RWPE1 (cell line): ENCODE measurements at regions not wholly inside any gene's neighbourhood (a gene's known extent, or its start where the extent isn't known, plus 50 kb on each side); places are given as distances from the start of the nearest gene placed in this dataset.

Source experiments
- CTCF ChIA-PET: fragments of 350-600 bp; sonication (Branson Sonifier 250); formaldehyde crosslinking; extraction: SDS; loops from one replicate; lab custom pipeline; 2021; lab: Yijun Ruan, JAX
- POLR2A ChIA-PET: fragments of 400-600 bp; formaldehyde crosslinking; extraction: SDS; loops from one replicate; lab custom pipeline; 2020; ENCODE audit warnings: antibody characterized with exemption; ENCODE audit not compliant: low non-redundant PET; lab: Yijun Ruan, JAX
- DNase-seq: peaks from one replicate; pipeline ENCODE4 v3.0.0; 2012; ENCODE audit warnings: low spot score
- H3K27ac ChIP-seq: fragments of 450-650 bp; 2 replicates; pipeline ENCODE4 v1.5.1; 2017
- TF ChIP-seq, protein P1 (sequence below): fragments of 450-650 bp; conservative IDR thresholded peaks from 2 replicates; pipeline ENCODE4 v1.5.1; 2017; ENCODE audit warnings: low read depth, mild to moderate bottlenecking

DNA sequence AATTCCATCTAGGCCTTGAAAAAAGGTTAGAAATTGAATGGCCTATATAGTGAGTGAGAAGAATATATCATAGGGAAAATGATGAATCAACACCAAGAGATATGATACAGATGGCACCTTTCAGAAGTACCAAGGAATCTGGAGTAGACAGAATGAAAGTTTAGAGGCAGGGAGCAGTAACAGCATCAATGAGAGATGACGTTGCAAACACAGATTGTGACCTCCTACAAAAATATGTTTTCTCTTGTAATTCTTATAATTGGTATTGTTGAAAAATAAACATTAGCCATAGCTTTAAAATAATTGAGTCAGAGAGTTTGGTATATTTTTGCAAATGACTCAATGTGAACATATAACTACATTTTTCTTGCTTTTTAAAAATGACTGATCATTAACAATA lies 1223.1 kb upstream of the GJE1 start:
- CTCF ChIA-PET, result no interaction called here
- TF ChIP-seq, protein P1, sequence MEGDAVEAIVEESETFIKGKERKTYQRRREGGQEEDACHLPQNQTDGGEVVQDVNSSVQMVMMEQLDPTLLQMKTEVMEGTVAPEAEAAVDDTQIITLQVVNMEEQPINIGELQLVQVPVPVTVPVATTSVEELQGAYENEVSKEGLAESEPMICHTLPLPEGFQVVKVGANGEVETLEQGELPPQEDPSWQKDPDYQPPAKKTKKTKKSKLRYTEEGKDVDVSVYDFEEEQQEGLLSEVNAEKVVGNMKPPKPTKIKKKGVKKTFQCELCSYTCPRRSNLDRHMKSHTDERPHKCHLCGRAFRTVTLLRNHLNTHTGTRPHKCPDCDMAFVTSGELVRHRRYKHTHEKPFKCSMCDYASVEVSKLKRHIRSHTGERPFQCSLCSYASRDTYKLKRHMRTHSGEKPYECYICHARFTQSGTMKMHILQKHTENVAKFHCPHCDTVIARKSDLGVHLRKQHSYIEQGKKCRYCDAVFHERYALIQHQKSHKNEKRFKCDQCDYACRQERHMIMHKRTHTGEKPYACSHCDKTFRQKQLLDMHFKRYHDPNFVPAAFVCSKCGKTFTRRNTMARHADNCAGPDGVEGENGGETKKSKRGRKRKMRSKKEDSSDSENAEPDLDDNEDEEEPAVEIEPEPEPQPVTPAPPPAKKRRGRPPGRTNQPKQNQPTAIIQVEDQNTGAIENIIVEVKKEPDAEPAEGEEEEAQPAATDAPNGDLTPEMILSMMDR, result no peak

DNA sequence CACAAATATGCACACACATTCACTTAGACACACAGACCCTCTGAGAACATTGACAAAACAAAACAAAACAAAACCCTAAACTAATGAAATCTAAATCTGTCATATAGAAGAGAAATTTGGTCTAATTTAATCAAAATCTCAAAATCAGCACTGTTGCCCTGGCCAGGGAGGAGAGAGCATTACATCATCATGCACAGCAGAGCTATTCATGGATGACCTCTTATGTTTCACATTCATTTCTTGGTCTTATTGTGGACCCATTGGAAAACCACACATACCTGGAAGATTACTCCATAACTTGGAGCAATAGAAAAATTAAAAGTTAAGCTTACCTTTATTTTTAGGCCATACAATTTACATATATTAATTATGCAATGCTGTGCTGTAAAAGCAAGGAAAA lies 1223.6 kb upstream of the GJE1 start:
- POLR2A ChIA-PET, result no interaction called here
- H3K27ac ChIP-seq, result no peak overlapping the region
- TF ChIP-seq, protein P1, result no peak
- no peak for DNase-seq
- CTCF ChIA-PET, result interaction anchor here (0.6 kb wide), 1 partner anchor 1056 kb away, joined by 4 read pairs; no protein-coding TSS in a partner anchor

More for the DNA sequence above, 1223.1 kb upstream of the GJE1 start:
- no peak overlapping the region for H3K27ac ChIP-seq
- DNase-seq, result no peak
- POLR2A ChIA-PET, result no interaction called here

DNA sequence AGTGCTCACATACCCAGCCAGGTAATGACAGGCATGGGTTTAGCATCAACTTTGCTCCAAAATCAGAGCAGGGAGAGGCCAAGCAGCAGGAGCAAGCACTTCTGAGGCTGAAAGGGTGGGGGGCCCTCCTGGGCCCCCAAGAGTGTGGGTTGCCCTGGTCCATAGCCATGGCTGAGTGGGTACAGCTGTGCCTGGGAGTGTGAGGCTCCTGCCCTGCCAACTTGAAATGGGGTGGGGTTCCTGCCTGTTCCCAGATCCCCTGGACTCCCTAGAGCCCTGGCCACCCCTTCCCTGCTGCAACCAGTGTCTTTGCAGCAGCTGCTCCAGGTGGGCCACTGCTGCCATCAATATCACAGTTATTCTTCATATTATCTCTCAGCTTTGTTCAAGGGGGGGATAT lies 1224.2 kb upstream of the GJE1 start:
- ChIA-PET POLR2A (no interaction called here), CTCF (no interaction called here)
- no peak overlapping the region for H3K27ac ChIP-seq
- no peak for DNase-seq
- TF ChIP-seq, protein P1, result no peak

DNA sequence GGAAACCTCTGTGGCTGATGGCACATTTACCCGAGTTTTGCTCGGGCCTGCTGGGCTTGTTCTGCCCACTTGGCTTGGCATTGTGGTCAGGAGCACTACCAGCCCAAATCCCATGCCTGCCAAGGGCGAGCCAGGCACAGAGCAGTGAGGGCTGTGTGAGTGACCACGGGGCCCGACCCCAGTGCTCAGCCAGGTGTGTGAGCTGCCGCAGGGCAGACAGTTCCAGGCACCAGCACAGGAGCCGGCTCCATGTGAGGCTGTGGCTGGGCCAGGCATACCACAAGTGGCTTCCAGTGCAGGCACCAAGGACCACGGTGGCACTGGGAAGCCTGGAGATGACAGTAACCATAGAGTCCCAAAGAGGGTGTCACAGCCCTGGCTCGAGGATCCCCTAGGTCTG lies 1225.5 kb upstream of the GJE1 start:
- TF ChIP-seq, protein P1, result no peak
- no peak for DNase-seq
- H3K27ac ChIP-seq, result no peak overlapping the region
- ChIA-PET POLR2A (no interaction called here), CTCF (interaction anchor here (0.7 kb wide), 2 partner anchors 14 to 19 kb away, joined by 3 to 7 read pairs; no protein-coding TSS in a partner anchor)

DNA sequence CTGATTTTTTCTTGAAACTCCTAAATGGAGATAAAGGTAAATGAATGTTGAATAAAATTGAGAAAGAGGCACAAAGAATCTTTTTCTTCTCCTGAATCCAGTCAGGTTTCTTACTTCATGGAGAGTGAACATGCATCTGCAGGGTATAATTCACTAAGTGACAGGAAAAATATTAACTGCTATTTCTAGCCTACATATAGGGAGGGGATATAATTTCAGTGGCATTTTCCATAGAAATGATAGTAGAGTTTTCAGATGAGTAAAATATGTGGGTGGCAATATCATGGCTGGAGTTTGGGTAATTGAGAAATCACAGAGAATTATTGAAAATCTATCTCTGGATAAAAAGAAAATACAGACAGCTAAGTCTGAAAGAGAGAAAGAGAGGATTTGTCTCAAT lies 1227.0 kb upstream of the GJE1 start:
- TF ChIP-seq, protein P1, result no peak
- ChIA-PET CTCF (no interaction called here), POLR2A (no interaction called here)
- H3K27ac ChIP-seq, result no peak overlapping the region
- no peak for DNase-seq

DNA sequence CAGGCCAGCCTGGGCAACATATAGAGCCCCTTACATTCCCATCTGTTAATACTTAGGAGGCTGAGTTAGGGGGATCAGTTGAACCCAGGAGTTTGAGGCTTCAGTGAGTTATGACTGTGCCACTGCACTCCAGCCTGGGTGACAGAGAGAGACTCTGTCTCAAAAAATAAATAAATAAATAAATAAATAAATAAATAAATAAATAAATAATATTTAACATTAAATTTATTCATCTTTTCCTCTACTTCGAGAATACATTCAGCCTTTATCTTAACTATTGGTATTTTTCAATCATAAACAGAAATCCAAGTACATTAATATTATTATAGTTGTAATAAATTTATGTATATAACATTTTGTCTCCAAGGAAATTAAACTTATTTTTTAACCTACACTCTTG lies 1227.7 kb upstream of the GJE1 start:
- TF ChIP-seq, protein P1, result no peak
- CTCF ChIA-PET, result no interaction called here
- POLR2A ChIA-PET, result no interaction called here
- H3K27ac ChIP-seq, result no peak overlapping the region
- no peak for DNase-seq
